Pancreas (tissue), 10 donors: ENCODE measurements at regions not wholly inside any gene's neighbourhood (a gene's known extent, or its start where the extent isn't known, plus 50 kb on each side); places are given as distances from the start of the nearest gene placed in this dataset.

ENCODE experiments used
- ATAC-seq, 4 donors: fragments of 200-7000 bp; cut with Tn5 transposase; one replicate each; pipeline versions ENCODE4 v1.8.0 to v1.9.1; 2020; ENCODE audit warnings: mild to moderate bottlenecking in 4 of 4, moderate library complexity in 4 of 4
- DNase-seq, 6 donors: peaks; one replicate each; pipeline ENCODE4 v3.0.0-alpha.2; 2020
- FAIRE-seq: peaks from 2 replicates; lab custom pipeline; 2012; peaks lifted over from hg19 to GRCh38; lab: Jason Lieb, UNC
- H3K27ac ChIP-seq, 4 donors: fragments of 200-600 bp; sonication (generic); 1 replicate in 3 of 4; 2 replicates in 1 of 4; pipeline versions ENCODE4 v1.5.0 to v1.8.0; 2020
- H3K27me3 ChIP-seq, 4 donors: fragments of 200-600 bp; one replicate each; pipeline ENCODE4 v1.8.0; 2021
- H3K36me3 ChIP-seq, 3 donors: fragments of 200-600 bp; sonication (generic) in 1 of 3; one replicate each; pipeline versions ENCODE4 v1.5.0 to v1.8.0; 2020 to 2021
- H3K4me1 ChIP-seq, 3 donors: fragments of 200-600 bp; one replicate each; pipeline ENCODE4 v1.8.0; 2021
- H3K4me3 ChIP-seq, 4 donors: fragments of 200-600 bp; sonication (generic) in 2 of 4; one replicate each; pipeline versions ENCODE4 v1.5.0 to v1.8.0; 2020 to 2021
- H3K9me3 ChIP-seq, 4 donors: fragments of 200-600 bp; one replicate each; pipeline ENCODE4 v1.8.0; 2021
- WGBS, 2 donors: extraction: QIAGEN DNeasy Blood & Tissue Kit; methylation state at CpG; one replicate each; pipeline ENCODE4 v1.1.7; 2013; 5-methylcytosine and 5-hydroxymethylcytosine counted together
- intact Hi-C, 3 donors: fragments of 100-400 bp; cut with DNase I; formaldehyde crosslinking; loops; one replicate each; pipeline versions ENCODE4 v1.11.1 to v1.14.2; 2022
- TF ChIP-seq, protein P1 (sequence below), 4 donors: fragments of 200-600 bp; sonication (generic) in 3 of 4; IDR thresholded peaks; one replicate each; pipeline versions ENCODE4 v1.5.0 to v1.8.0; 2021; ENCODE audit warnings: antibody characterized with exemption in 4 of 4
- donor health status: healthy with polysubstance abuse.
- donor health status: DM: no; HTN: no; CAD: no; lungs with moderate emphysema.
- donor health status: DM: no; HTN: no; CAD: no.
- donor health status: control.
- donor health status: control.
- donor health status: Bipolar disorder and iron deficiency.
- donor health status: DM: yes; HTN: yes; CAD: no.
- donor health status: DM: no; HTN: no; CAD: no.
- donor health status: DM: no; HTN: no; CAD: no.
- donor health status: DM: yes; HTN: yes; CAD: no.

DNA sequence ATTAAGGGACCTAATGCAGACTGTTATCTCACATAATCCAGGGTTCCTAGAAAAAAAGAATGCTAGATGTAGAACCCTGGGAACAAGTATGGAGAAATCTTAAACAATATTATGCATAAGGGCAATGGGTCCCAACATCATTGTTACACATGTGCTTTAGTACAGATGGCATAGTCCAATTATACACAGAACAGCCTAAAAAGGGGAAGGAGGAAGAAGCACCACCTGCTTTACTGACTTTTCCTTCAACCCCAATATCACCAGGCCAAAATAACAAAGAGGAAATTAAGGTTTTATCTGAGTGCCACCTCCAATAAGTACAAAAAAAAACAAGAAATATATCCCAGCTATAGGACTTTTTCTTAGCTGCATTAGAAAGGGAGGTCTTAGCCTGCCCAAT lies 211.9 kb downstream of the RPS4Y2 start:
- no peaks in the 10 kb centered on the region for H3K4me1 ChIP-seq
- FAIRE-seq = no peak
- H3K4me3 ChIP-seq = no peak overlapping the region

DNA sequence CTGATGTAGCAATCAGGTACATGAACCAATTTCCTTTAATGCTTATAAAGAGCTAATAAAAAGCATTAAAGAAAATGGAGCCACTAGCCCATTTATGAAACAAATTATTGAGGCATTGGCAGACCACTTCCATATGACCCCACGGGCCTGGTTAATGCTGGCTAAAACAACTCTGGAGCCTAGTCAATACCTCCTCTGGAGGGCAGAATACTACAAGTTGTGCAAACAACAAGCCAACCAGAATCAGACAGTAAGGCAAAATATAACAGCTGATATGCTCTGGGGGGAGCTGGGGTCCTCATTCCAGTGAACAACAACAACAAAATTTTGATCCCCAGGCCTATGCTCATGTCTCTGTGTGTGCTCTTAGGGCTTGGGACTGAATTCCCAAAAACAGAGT lies 212.3 kb downstream of the RPS4Y2 start:
- Histone ChIP-seq H3K27me3 (no peaks in the 10 kb centered on the region), H3K27ac (no peak overlapping the region), H3K4me1 (no peaks in the 10 kb centered on the region), H3K9me3 (no peaks in the 10 kb centered on the region), H3K4me3 (no peak overlapping the region), H3K36me3 (no peaks in the 10 kb centered on the region)
- DNase-seq = no peak
- intact Hi-C loops = no loop called here
- no peak for ATAC-seq
- FAIRE-seq = no peak
- TF ChIP-seq, protein P1, sequence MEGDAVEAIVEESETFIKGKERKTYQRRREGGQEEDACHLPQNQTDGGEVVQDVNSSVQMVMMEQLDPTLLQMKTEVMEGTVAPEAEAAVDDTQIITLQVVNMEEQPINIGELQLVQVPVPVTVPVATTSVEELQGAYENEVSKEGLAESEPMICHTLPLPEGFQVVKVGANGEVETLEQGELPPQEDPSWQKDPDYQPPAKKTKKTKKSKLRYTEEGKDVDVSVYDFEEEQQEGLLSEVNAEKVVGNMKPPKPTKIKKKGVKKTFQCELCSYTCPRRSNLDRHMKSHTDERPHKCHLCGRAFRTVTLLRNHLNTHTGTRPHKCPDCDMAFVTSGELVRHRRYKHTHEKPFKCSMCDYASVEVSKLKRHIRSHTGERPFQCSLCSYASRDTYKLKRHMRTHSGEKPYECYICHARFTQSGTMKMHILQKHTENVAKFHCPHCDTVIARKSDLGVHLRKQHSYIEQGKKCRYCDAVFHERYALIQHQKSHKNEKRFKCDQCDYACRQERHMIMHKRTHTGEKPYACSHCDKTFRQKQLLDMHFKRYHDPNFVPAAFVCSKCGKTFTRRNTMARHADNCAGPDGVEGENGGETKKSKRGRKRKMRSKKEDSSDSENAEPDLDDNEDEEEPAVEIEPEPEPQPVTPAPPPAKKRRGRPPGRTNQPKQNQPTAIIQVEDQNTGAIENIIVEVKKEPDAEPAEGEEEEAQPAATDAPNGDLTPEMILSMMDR (IDR thresholded peaks at IDR 0.05) = no peak
- 45% methylated on average over 1 of the region's 1 CpG; no CpG with 5 or more reads in 1 of the 2 donors for WGBS, 2 donors

More for the DNA sequence above, 211.9 kb downstream of the RPS4Y2 start:
- ATAC-seq (no peak), DNase-seq (no peak)
- Histone ChIP-seq H3K27me3 (no peaks in the 10 kb centered on the region), H3K9me3 (no peaks in the 10 kb centered on the region), H3K36me3 (no peaks in the 10 kb centered on the region), H3K27ac (no peak overlapping the region)
- TF ChIP-seq, protein P1 (IDR thresholded peaks at IDR 0.05) = no peak
- intact Hi-C loops = no loop called here

DNA sequence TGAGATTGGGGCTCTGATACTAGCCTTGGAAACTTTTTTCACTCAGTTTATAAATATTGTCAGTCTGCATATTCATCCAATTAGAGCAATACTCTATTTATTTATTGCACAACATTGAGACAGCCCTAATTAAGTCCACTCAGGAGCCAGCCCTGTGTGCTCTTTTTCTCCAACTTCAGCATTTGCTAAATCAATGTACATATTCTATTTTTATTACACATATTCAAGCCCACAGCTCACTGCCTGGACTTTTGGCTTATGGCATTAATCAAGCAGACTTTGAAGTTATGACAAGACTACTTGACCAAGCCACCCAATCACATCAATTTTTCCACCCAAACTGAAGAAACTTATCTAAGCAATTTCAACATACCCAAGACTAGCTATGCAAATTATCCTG lies 215.5 kb downstream of the RPS4Y2 start:
- Histone ChIP-seq H3K27ac (no peak overlapping the region), H3K4me1 (no peaks in the 10 kb centered on the region), H3K9me3 (no peaks in the 10 kb centered on the region), H3K27me3 (no peaks in the 10 kb centered on the region), H3K36me3 (no peaks in the 10 kb centered on the region), H3K4me3 (no peak overlapping the region)
- no peak for DNase-seq
- TF ChIP-seq, protein P1 (IDR thresholded peaks at IDR 0.05) = no peak
- no peak for ATAC-seq
- intact Hi-C loops = no loop called here
- no peak for FAIRE-seq

DNA sequence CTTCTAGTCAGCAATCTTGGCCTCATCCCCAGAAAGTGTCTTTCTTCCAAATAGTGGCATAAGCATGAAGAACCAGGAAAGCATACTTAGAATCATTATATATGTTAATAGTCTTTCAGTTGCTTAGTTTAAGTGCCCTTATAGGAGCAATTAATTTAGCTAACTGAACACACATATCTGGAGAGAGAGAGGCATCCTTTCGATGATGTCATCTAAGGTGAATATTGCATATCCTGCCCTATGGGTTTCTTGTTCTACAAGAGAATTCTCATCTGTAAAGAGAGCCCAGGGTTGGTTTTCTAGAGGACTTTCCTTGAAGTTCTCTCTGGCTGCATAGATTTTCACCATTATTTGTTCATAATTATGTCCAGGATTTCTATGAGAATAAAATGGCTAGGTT lies 230.1 kb downstream of the RPS4Y2 start:
- DNase-seq (no peak), ATAC-seq (no peak), FAIRE-seq (no peak)
- no peaks in the 10 kb centered on the region for H3K4me1 ChIP-seq
- H3K9me3 ChIP-seq = no peaks in the 10 kb centered on the region
- no peak overlapping the region for H3K27ac ChIP-seq
- intact Hi-C loops = no loop called here
- 39% methylated on average over 1 of the region's 1 CpG; no CpG with 5 or more reads in 1 of the 2 donors for WGBS, 2 donors
- H3K36me3 ChIP-seq = no peaks in the 10 kb centered on the region
- H3K27me3 ChIP-seq = no peaks in the 10 kb centered on the region
- TF ChIP-seq, protein P1 (IDR thresholded peaks at IDR 0.05) = no peak
- H3K4me3 ChIP-seq = no peak overlapping the region

DNA sequence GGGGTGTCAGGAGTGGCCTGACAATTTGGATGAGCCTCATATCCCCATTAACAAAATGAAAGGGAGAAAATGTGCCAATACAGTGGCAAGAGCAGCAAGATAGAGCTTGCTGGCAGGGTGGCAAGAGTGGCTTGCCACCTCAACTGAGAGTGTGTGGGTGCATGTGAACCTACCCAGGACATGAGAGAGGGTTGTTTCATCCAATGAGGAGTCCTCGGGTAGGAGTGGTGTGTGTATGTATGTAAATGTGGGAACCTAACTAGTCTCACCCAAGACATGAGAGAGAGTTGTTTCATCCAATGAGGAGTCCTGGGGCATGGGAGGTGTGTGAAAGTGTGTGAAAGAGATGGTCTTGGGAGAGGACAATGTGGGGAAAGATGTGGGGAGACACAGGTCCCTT lies 234.2 kb downstream of the RPS4Y2 start:
- no peaks in the 10 kb centered on the region for H3K9me3 ChIP-seq
- no peak for ATAC-seq
- no peak overlapping the region for H3K27ac ChIP-seq
- intact Hi-C loops = no loop called here
- no peaks in the 10 kb centered on the region for H3K27me3 ChIP-seq
- no peaks in the 10 kb centered on the region for H3K36me3 ChIP-seq
- H3K4me1 ChIP-seq = no peaks in the 10 kb centered on the region
- no peak overlapping the region for H3K4me3 ChIP-seq
- TF ChIP-seq, protein P1 (IDR thresholded peaks at IDR 0.05) = no peak
- 45% methylated on average over 1 of the region's 1 CpG; no CpG with 5 or more reads in 1 of the 2 donors for WGBS, 2 donors
- DNase-seq = no peak
- no peak for FAIRE-seq
